HG02610 (cell line): ENCODE measurements at regions not wholly inside any gene's neighbourhood (a gene's known extent, or its start where the extent isn't known, plus 50 kb on each side); places are given as distances from the start of the nearest gene placed in this dataset.

Source experiments
- ATAC-seq: cut with Tn5 transposase; IDR thresholded peaks from one replicate; pipeline ENCODE4 v1.9.1; 2021; ENCODE audit warnings: mild to moderate bottlenecking, moderate library complexity; ENCODE audit not compliant: unreplicated experiment

DNA sequence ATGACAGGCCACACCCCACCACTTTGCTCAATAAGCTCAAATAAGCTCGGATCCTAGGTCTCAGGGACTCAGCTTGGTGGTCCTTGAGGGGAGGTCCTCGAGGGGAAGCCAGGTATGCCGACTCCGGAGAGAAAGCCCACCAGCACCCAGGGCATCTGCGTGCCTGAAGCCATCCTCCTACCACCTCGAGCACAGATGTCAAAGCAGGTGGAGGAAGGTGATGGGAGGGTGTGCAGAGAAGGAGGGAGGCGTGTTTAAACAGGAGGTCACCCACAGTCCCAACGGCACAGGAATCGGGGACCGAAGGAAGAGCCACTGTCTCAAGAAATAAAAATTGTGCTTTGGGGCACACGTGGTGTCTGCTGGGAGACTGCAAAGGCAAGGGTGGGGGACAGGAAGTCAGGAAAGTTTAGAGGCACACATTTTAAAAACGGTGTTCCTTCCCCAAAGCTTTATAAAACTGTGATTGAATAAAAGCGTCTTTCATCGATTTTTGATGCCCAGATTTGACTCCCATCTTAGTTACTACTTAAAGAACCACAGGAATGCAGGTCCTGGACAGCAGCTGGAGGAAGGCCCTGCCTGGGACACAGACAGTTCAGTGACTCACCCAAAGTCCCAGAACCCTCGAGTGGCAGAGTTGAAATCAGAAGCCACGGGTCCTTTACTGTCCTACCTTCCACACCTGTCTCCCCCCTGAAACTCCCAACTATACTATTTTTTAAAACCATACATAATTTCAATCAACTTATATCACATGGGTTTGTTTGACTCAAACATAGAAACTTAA lies 221.0 kb upstream of the PDE10A start:
- no peak for ATAC-seq

DNA sequence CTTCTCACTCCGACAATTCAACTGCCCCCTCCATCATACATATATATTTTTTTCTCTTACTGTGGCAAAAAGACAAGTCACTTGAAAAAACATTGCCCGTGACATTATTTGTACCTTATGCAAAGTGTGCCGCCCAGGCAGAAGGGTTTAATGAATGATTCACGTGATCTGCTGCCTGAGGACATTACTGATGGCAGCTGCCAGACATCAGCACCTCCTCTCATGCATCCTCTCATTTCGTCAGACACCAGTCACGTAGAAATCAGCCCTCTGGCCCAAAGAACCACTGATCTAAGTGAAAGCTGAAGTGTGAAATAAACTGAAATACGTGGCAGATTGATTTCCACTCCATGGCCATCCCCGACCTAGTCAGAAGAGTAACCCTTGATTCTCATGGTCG lies 218.8 kb upstream of the PDE10A start:
- ATAC-seq = no peak

GRCh38 chr6:165880686-165881085 lies 217.6 kb upstream of the PDE10A start:
- no peak for ATAC-seq

GRCh38 chr6:165877773-165878172 lies 214.7 kb upstream of the PDE10A start:
- ATAC-seq = no peak

DNA sequence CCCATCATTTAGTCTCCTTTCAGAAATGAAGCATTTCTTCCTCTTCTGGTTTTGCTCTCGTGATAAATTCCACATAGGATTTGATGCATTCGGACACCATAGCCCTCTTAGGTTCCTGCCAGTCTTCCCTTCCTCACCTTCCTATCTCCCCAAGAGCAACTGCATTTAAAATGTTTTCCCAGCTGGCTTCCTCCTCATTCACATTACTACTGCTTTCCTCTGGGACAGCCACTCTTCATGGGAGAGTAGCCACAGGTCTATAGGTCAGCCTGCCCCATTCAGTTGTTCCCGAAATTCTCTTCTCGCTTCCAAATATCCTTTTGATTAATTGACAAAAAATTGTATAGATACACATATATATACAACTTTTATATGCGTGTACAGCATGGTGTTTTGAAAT lies 214.2 kb upstream of the PDE10A start:
- no peak for ATAC-seq

GRCh38 chr6:165876588-165876987 lies 213.5 kb upstream of the PDE10A start:
- no peak for ATAC-seq

DNA sequence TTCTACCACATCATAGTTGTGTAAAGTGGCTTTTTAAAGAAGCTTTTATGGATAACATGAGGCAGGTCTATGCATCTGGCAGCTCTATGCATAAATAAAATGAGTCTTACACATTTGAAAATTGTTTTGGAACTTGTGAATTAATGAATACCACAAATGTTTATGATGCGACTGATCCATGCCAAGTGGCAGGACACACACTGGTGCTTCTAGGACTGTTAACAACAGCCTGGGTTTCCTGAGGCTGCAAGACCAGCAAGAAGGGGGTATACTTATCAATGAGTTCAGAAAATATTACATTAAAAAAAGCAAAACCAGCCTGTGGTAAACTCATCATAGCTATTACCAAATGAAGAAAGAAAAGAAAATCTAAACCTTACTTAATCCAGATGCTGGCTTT lies 212.9 kb upstream of the PDE10A start:
- no peak for ATAC-seq

- ATAC-seq = no peak
These were observed 210.9 kb upstream of the PDE10A start for GRCh38 chr6:165873976-165874375.

DNA sequence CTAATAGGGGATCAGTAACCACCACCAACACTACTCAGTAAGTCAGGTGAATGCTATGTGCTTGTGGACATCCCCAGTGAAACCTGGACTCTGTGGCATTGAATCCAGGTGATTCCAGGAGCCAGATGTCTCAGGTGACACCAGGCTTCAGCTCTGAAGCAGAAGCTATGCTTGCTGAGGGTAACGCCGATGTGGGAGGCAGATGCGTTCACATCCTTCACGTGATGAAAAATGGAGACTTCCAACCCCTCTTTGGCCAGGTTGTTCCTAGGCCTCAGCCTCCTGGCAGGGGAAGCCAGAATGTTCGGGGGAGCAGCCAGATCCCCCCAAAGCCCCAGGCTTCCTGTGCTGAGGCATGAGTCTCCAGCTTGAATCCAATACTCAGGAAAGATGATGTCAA lies 209.8 kb upstream of the PDE10A start:
- no peak for ATAC-seq

GRCh38 chr6:165872311-165872710 lies 209.3 kb upstream of the PDE10A start:
- ATAC-seq = no peak

DNA sequence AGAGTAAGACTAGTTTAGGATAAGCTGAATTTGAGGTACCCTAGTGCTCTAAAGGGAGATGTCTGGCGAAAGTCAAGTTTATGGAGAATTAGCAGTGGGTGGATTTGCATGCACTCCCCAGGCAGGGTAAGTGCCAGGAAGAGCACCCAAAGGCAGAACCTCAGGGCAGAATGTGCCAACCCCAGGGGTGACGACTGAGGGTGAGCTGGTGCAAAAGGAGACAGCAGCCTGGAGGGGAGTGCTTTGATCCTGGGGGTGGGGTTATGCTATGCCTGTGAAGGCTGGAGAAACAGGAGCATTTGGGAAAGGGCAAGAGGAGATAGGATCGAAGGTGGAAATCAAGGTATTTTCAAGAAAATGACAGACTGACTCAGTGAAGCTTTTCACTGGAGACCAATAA lies 208.5 kb upstream of the PDE10A start:
- ATAC-seq = no peak

GRCh38 chr6:165869526-165869925 lies 206.5 kb upstream of the PDE10A start:
- ATAC-seq = no peak

GRCh38 chr6:165864925-165865324 lies 201.9 kb upstream of the PDE10A start:
- no peak for ATAC-seq

DNA sequence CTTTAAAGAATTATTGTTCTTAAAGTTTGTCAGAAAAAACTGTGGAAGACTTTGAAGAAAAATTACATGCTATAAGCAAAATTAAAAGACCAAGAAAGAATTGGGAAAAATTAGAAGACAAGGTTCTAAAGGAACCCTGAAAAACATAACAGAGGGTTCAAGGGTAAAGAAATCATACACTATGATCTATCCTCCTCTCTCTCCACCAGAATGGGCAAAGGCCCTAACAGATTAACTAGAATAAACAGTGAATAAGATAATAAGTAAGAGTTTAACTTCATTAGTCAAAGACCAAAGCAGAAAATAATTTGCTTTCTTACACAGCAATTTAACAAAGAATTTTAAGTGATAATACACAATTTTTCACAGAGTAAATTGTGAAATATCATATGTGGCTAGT lies 201.2 kb upstream of the PDE10A start:
- no peak for ATAC-seq

DNA sequence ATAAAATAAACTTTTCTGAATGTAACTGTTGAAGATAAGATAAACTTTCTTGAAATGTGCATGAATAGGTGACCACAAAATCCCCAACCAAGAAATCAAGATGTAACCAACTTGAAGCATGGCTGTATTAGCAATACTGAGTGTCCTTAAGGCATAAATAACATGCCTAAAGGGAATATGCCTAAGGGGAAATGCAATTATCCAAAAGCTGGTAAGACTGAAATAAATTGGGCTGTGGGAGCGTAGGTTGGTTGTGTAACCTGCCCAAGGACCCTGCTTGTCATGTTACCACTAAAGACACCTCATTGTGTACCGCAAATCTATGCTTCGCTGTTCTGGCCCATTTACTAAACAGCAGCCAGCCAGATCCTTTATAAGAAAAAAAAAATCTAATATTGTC lies 200.8 kb upstream of the PDE10A start:
- ATAC-seq = no peak

DNA sequence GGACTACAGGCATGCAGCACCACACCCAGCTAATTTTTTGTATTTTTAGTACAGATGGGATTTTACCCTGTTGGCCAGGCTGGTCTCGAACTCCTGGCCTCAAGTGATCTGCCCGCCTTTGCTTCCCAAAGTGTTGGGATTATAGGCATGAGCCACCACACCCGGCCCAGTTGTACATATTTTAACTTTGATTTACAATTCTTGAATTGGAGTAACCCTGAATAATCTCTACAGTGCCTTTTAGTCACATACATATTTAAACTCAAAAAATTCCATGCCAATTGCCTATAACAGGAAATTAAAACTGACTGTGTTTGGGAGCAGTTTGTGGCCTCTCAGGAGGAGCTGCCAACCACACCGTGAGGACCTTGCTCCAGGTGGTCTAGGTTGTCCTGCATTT lies 199.8 kb upstream of the PDE10A start:
- no peak for ATAC-seq

DNA sequence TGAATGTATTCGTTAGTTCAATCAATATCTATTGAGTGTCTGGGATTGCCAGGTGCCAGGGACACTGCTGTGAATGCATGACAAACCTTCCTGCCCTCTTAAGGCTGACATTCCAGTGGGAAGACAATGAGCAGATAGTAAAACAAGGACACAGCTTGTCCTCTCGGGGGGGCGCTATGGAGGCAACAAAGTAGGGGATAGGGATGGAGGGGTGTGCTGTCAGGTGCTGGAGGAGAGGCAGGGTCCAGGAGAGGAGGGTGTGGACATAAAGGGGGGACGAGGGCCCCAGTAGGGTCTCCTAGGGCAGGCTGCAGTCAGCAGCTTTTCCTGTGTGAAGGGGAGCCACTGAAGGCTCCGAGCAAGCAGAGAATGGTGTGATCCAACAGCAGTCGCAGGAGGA lies 198.2 kb upstream of the PDE10A start:
- ATAC-seq = no peak

- ATAC-seq = no peak
These were observed 195.5 kb upstream of the PDE10A start for GRCh38 chr6:165858586-165858985.

- ATAC-seq = no peak
These were observed 192.8 kb upstream of the PDE10A start for GRCh38 chr6:165855856-165856255.

DNA sequence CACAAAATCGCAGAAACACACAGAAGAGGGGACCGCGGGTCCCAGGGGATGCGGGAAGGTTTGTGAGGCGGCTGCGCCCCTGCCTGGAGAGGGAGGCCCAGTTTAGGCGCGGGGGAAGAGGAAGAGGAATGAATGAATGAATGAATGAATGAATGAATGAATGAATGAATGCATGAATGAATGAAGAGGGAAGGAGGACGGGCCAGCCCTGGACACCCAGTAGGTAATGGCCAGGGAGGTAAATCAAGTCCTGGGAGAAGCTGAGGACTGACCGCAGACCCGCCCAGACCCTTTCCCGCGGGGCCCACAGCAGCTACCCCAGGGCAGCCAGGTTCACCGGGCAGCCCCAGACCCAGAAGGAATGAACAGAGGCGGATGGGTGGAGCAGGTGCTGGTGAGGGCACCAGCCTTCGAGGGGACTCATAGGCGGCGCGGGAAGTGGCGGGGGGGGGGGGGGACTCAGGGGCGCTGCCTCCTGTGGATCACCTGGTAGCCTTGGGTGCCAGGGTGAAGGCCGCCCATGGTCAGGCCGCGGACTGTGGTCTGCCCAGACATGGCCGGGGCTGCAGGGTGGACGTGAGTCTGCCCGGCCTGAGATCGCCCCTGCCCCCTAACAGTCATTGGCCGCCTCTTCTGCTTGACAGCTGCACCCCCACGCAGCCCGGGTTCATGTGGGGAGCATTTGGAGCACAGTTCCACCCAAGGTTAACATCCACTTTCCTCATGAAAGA lies 192.0 kb upstream of the PDE10A start:
- no peak for ATAC-seq

- no peak for ATAC-seq
These were observed 191.2 kb upstream of the PDE10A start for GRCh38 chr6:165854061-165854862.

DNA sequence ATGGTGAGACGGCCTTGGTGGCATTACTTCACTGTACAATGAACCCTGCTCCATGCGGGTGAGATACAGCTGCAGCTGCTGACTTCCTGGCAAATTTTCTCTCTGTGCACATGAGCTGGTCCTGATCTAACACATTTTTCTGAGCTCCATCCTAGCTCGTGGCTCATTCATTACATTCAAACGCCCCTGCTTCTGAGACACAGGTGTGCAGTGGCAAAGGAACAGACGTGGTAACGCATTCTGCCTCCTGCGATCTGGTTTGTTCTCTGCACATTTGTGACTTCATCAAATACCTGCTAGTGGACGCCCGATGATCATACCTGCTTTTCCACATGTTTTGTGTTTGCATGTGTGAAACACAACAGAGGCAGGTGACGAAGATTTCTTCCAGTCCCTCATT lies 189.6 kb upstream of the PDE10A start:
- no peak for ATAC-seq
